ENCODE measurements at regions not wholly inside any gene's neighbourhood (a gene's known extent, or its start where the extent isn't known, plus 50 kb on each side); places are given as distances from the start of the nearest gene placed in this dataset.

DNA sequence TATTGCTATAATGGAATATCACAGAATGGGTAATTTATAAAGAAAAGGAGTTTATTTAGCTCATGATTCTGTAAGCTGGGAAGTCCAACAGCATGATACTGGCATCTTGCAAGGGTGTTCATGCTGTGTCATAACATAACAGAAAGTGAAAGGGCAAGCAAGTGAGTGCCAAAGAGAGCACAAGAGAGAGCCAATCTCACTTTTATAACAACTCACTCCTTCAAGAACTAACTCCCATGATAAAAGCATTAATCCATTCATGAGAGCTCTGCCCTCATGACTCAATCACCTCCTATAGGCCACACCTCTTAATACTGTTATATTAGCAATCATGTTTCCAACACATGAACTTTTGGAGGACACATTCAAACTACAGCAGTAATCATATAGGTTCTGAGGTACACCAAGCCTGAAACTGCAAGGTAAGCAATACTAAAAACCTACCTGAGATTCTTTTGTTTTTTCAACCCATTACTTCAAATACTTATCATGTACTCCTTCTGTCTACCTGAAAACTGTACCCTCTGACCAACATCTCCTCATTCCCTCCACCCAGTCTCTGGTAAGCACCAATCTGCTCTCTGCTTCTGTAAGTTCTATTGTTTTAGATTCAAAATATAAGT, 219.7 kb downstream of the MTERF1 start:
- DNase-seq (ENCODE audit: low read depth, low spot score), result no peak
- Histone ChIP-seq H3K27ac (ENCODE audit: low read depth, low read length) (no peak overlapping the region), H3K27me3 (ENCODE audit: control insufficient read depth, insufficient read depth, low read length) (no peaks in the 10 kb centered on the region), H3K9me3 (ENCODE audit: control insufficient read depth, insufficient read depth, low read length) (no peaks in the 10 kb centered on the region), H3K4me3 (ENCODE audit: low read depth, low read length) (no peak overlapping the region)
- POLR2A ChIA-PET, result no interaction called here
- CTCF ChIA-PET, result interaction anchor here (1.6 kb wide), 1 partner anchor 1206 kb away, joined by 3 read pairs; no protein-coding TSS in a partner anchor
- TF ChIP-seq, protein P1, sequence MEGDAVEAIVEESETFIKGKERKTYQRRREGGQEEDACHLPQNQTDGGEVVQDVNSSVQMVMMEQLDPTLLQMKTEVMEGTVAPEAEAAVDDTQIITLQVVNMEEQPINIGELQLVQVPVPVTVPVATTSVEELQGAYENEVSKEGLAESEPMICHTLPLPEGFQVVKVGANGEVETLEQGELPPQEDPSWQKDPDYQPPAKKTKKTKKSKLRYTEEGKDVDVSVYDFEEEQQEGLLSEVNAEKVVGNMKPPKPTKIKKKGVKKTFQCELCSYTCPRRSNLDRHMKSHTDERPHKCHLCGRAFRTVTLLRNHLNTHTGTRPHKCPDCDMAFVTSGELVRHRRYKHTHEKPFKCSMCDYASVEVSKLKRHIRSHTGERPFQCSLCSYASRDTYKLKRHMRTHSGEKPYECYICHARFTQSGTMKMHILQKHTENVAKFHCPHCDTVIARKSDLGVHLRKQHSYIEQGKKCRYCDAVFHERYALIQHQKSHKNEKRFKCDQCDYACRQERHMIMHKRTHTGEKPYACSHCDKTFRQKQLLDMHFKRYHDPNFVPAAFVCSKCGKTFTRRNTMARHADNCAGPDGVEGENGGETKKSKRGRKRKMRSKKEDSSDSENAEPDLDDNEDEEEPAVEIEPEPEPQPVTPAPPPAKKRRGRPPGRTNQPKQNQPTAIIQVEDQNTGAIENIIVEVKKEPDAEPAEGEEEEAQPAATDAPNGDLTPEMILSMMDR (IDR thresholded peaks at IDR 0.05; ENCODE audit: low read depth, low read length), result no peak

DNA sequence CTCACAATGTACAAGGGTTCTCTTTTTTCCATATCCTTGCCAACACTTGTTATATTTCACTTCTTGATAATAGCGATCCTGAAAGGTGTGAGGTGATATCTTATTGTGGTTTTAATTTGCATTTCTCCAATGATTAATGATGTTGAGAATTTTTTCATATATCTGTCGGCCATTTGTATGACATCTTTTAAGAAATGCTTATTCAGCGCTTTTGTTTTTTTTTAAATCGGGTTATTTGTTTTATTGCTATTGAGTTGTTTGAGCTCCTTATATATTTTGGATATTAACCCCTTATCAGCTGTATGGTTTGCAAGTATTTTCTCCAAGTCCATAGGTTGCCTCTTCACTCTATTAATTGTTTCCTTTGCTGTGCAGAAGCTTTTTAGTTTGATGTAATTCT, 218.8 kb downstream of the MTERF1 start:
- H3K9me3 ChIP-seq (ENCODE audit: control insufficient read depth, insufficient read depth, low read length), result no peaks in the 10 kb centered on the region
- no peak for DNase-seq (ENCODE audit: low read depth, low spot score)
- H3K4me3 ChIP-seq (ENCODE audit: low read depth, low read length), result no peak overlapping the region
- TF ChIP-seq, protein P1 (IDR thresholded peaks at IDR 0.05; ENCODE audit: low read depth, low read length), result no peak
- H3K27me3 ChIP-seq (ENCODE audit: control insufficient read depth, insufficient read depth, low read length), result no peaks in the 10 kb centered on the region
- no peak overlapping the region for H3K27ac ChIP-seq (ENCODE audit: low read depth, low read length)
- ChIA-PET CTCF (interaction anchor here (1.6 kb wide), 1 partner anchor 1207 kb away, joined by 3 read pairs; no protein-coding TSS in a partner anchor), POLR2A (no interaction called here)

DNA sequence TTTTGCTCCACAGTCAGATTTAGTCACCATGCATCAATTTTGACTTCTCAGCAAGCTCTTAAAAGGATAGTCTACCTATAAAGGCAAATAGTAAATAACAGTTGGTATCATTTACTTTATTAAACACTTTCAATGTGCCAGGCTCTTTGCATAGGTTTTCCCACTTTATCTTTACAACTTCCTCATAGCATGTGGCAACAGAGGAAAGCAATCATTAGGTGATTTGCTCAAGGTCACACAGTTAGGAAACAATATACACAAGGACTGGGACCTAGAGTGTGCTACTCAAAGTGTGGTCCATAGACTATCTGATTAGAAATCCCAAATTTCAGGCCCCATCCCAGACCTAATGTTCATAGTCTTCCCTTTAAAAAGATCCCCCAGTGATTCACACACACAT, 212.3 kb downstream of the MTERF1 start:
- CTCF ChIA-PET, result no interaction called here
- TF ChIP-seq, protein P1 (IDR thresholded peaks at IDR 0.05; ENCODE audit: low read depth, low read length), result no peak

DNA sequence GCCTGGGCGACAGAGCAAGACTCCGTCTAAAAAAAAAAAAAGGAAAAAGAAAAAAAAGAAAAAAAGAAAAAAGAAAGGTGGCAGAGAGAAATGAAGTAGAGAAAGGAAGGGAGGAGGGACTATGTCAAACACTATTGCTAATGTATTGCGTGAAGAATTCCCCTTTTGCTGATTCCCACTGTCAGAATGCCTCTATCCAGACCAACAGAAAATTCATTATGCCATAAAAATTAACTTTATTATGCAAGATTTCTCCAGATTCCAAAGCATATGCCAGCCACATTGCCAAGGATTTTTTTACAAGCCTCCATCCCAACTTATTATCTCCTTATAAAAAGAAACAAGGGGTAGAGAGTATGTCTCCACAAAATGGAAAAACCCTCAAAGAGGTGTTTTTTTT, 209.3 kb downstream of the MTERF1 start:
- no peak overlapping the region for H3K4me3 ChIP-seq (ENCODE audit: low read depth, low read length)
- CTCF ChIA-PET, result no interaction called here
- no peaks in the 10 kb centered on the region for H3K27me3 ChIP-seq (ENCODE audit: control insufficient read depth, insufficient read depth, low read length)
- DNase-seq (ENCODE audit: low read depth, low spot score), result no peak
- TF ChIP-seq, protein P1 (IDR thresholded peaks at IDR 0.05; ENCODE audit: low read depth, low read length), result no peak
- H3K27ac ChIP-seq (ENCODE audit: low read depth, low read length), result no peak overlapping the region
- no peaks in the 10 kb centered on the region for H3K9me3 ChIP-seq (ENCODE audit: control insufficient read depth, insufficient read depth, low read length)
- POLR2A ChIA-PET, result no interaction called here

More for the DNA sequence above, 212.3 kb downstream of the MTERF1 start:
- no peak for DNase-seq (ENCODE audit: low read depth, low spot score)
- no peaks in the 10 kb centered on the region for H3K9me3 ChIP-seq (ENCODE audit: control insufficient read depth, insufficient read depth, low read length)
- H3K27me3 ChIP-seq (ENCODE audit: control insufficient read depth, insufficient read depth, low read length), result no peaks in the 10 kb centered on the region
- no peak overlapping the region for H3K4me3 ChIP-seq (ENCODE audit: low read depth, low read length)
- H3K27ac ChIP-seq (ENCODE audit: low read depth, low read length), result no peak overlapping the region
- POLR2A ChIA-PET, result no interaction called here

DNA sequence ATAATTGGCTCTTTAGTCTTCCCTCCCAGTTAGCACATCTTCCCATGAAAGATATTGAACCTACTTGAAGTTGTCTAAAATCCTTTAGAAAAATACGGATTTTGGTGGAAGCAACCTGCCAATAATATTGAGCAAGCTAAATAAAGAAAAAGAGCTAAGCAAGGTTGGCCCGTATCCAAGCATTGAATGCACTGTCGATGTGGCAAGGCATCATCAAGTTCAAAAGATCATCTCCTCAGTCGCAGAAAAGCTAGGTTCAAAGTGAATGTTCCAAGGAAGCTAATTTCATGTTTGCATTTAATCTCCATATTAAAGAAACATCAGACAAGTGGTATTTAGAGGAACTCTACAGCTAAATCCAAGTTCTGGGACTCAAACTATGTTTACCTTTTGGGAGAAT, 206.0 kb downstream of the MTERF1 start:
- POLR2A ChIA-PET, result no interaction called here
- CTCF ChIA-PET, result no interaction called here
- DNase-seq (ENCODE audit: low read depth, low spot score), result no peak
- TF ChIP-seq, protein P1 (IDR thresholded peaks at IDR 0.05; ENCODE audit: low read depth, low read length), result no peak
- H3K4me3 ChIP-seq (ENCODE audit: low read depth, low read length), result no peak overlapping the region
- H3K27ac ChIP-seq (ENCODE audit: low read depth, low read length), result no peak overlapping the region
- no peaks in the 10 kb centered on the region for H3K9me3 ChIP-seq (ENCODE audit: control insufficient read depth, insufficient read depth, low read length)
- no peaks in the 10 kb centered on the region for H3K27me3 ChIP-seq (ENCODE audit: control insufficient read depth, insufficient read depth, low read length)

Measured in AG04450 (cell line).